Endodermal cell (in vitro differentiated cells): ENCODE measurements at regions not wholly inside any gene's neighbourhood (a gene's known extent, or its start where the extent isn't known, plus 50 kb on each side); places are given as distances from the start of the nearest gene placed in this dataset.
"Not testable (repeated sequence)": the region's sequence is repeated elsewhere in the genome, so short reads cannot be mapped to it uniquely, and the experiment has no call there.

Experiments used
- DNase-seq: peaks from one replicate; pipeline ENCODE4 v3.0.0-alpha.2; 2017
- H3K27ac ChIP-seq: 2 replicates; pipeline ENCODE4 v1.5.1; 2013; ENCODE audit warnings: mild to moderate bottlenecking, low read depth, low read length, moderate library complexity
- H3K27me3 ChIP-seq: 2 replicates; pipeline ENCODE4 v1.6.1; 2013; ENCODE audit warnings: mild to moderate bottlenecking, low read length, moderate library complexity; ENCODE audit not compliant: insufficient read depth, control insufficient read depth, poor library complexity, severe bottlenecking
- H3K36me3 ChIP-seq: 2 replicates; pipeline ENCODE4 v1.7.0; 2013; ENCODE audit warnings: mild to moderate bottlenecking, low read length, moderate library complexity; ENCODE audit not compliant: control insufficient read depth, insufficient read depth
- H3K4me1 ChIP-seq: one replicate; pipeline ENCODE4 v1.7.0; 2013; ENCODE audit warnings: low read length; ENCODE audit not compliant: control insufficient read depth, insufficient read depth
- H3K4me3 ChIP-seq: 2 replicates; pipeline ENCODE4 v1.5.1; 2013; ENCODE audit warnings: mild to moderate bottlenecking, low read length, moderate library complexity
- H3K9ac ChIP-seq: 2 replicates; pipeline ENCODE4 v1.6.1; 2013; ENCODE audit warnings: mild to moderate bottlenecking, low read length, moderate library complexity; ENCODE audit not compliant: poor library complexity, severe bottlenecking; ENCODE audit errors: extremely low read depth
- H3K9me3 ChIP-seq: 2 replicates; pipeline ENCODE4 v1.6.1; 2013; ENCODE audit warnings: mild to moderate bottlenecking, low read length, moderate library complexity; ENCODE audit not compliant: control insufficient read depth
- H3K27ac Mint-ChIP-seq: 2 replicates; pipeline ENCODE4 v1.8.0; 2020; ENCODE audit warnings: mixed read lengths
- H3K27me3 Mint-ChIP-seq: 2 replicates; pipeline ENCODE4 v1.8.0; 2021; ENCODE audit warnings: mild to moderate bottlenecking, mixed read lengths; ENCODE audit not compliant: insufficient read depth
- H3K36me3 Mint-ChIP-seq: 2 replicates; pipeline ENCODE4 v1.8.0; 2020; ENCODE audit warnings: low read depth, mixed read lengths
- H3K4me1 Mint-ChIP-seq: 2 replicates; pipeline ENCODE4 v1.8.0; 2020; ENCODE audit warnings: mixed read lengths
- H3K4me3 Mint-ChIP-seq: 2 replicates; pipeline ENCODE4 v1.8.0; 2020; ENCODE audit warnings: mild to moderate bottlenecking, moderate library complexity, mixed read lengths
- H3K9me3 Mint-ChIP-seq: 2 replicates; pipeline ENCODE4 v1.8.0; 2020; ENCODE audit warnings: mild to moderate bottlenecking, mixed read lengths
- CTCF ChIP-seq: fragments of 200-600 bp; sonication (generic); conservative IDR thresholded peaks from 2 replicates; pipeline ENCODE4 v1.5.0; 2021; ENCODE audit warnings: antibody characterized with exemption, mild to moderate bottlenecking
- WGBS, 2 experiments: methylation state at CpG; one replicate each; pipeline versions ENCODE4 v1.1.5 to v1.1.7; 2013; ENCODE audit warnings: missing lambda C conversion rate in 2 of 2, mixed read lengths in 1 of 2; ENCODE audit not compliant: insufficient coverage in 1 of 2, insufficient read length in 1 of 2; 5-methylcytosine and 5-hydroxymethylcytosine counted together

DNA sequence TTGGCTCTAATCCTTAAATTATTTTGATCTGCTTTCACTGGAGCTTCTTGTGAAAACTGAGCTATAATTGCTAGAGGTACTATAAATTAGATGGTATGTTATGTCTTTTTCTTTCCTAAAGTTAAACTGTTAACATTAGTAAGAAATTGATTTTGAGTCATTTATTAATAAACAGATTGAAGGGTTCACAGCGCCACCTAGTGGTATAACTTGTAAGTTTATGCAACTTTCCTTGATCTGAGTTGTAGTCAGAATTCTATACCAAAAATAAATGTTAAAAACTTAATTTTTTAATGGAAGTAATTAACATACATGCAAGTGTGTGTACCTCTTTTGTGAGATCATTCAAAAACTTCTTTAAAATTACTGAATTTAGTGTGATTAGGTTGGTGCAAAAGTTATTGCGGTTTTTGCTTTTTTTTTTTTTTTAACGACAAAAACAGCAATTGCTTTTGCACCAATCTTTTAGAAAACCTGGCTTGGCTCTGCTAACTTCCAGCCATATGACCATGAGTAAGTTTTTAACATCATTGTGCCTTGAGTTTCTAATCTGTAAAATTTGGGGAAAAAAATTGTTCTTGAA lies 151.5 kb downstream of the CENPC start:
- Histone ChIP-seq H3K9ac (no peak overlapping the region), H3K27ac (no peak overlapping the region), H3K36me3 (no peaks in the 10 kb centered on the region), H3K4me1 (no peaks in the 10 kb centered on the region), H3K4me3 (no peak overlapping the region), H3K27me3 (no peaks in the 10 kb centered on the region), H3K9me3 (no peaks in the 10 kb centered on the region)
- no peaks in the 10 kb centered on the region for H3K36me3 Mint-ChIP-seq
- H3K9me3 Mint-ChIP-seq = no peaks in the 10 kb centered on the region
- H3K4me3 Mint-ChIP-seq = no peak overlapping the region
- peak; percentile 95 for TF ChIP-seq CTCF
- H3K27me3 Mint-ChIP-seq = no peaks in the 10 kb centered on the region
- H3K27ac Mint-ChIP-seq = no peak overlapping the region
- 60% methylated on average over 3 of the region's 3 CpGs; no CpG with 5 or more reads in 1 of the 2 experiments for WGBS, 2 experiments
- DNase-seq = no peak
- H3K4me1 Mint-ChIP-seq = peaks cover 9% of the 10 kb centered on the region

GRCh38 chr4:67393007-67393406 lies 152.3 kb downstream of the CENPC start:
- Histone ChIP-seq H3K36me3 (no peaks in the 10 kb centered on the region), H3K9ac (no peak overlapping the region), H3K27ac (no peak overlapping the region), H3K27me3 (no peaks in the 10 kb centered on the region), H3K4me3 (no peak overlapping the region), H3K9me3 (no peaks in the 10 kb centered on the region), H3K4me1 (no peaks in the 10 kb centered on the region)
- peaks cover 9% of the 10 kb centered on the region for H3K4me1 Mint-ChIP-seq
- no peaks in the 10 kb centered on the region for H3K9me3 Mint-ChIP-seq
- DNase-seq = no peak
- WGBS, 2 experiments = 83% methylated on average over 1 of the region's 1 CpG; no CpG with 5 or more reads in 1 of the 2 experiments
- no peak for TF ChIP-seq CTCF
- no peak overlapping the region for H3K27ac Mint-ChIP-seq
- no peaks in the 10 kb centered on the region for H3K27me3 Mint-ChIP-seq
- H3K4me3 Mint-ChIP-seq = no peak overlapping the region
- no peaks in the 10 kb centered on the region for H3K36me3 Mint-ChIP-seq

DNA sequence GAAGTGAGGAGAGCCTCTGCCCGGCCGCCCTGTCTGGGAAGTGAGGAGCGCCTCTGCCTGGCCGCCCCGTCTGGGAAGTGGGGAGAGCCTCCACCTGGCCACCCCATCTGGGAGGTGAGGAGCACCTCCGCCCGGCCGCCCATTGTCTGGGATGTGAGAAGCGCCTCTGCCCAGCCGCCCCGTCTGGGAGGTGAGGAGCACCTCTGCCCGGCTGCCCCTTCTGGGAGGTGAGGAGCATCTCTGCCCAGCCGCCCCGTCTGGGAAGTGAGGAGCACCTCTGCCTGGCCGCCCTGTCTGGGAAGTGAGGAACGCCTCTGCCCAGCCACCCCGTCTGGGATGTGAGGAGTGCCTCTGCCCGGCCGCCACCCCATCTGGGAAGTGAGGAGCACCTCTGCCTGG lies 163.9 kb downstream of the CENPC start:
- not testable (repeated sequence) for H3K4me1 Mint-ChIP-seq, H3K27me3 Mint-ChIP-seq, H3K27ac ChIP-seq, H3K36me3 Mint-ChIP-seq, H3K27ac Mint-ChIP-seq, H3K9ac ChIP-seq, H3K4me3 ChIP-seq, H3K27me3 ChIP-seq, H3K4me1 ChIP-seq, H3K4me3 Mint-ChIP-seq, DNase-seq, H3K36me3 ChIP-seq
- 92 to 97% methylated on average over 7 to 19 of the region's 19 CpGs for WGBS, 2 experiments
- H3K9me3 Mint-ChIP-seq = peaks cover 41% of the 10 kb centered on the region
- H3K9me3 ChIP-seq = peaks cover 15% of the 10 kb centered on the region

GRCh38 chr4:67380702-67381405 lies 164.4 kb downstream of the CENPC start:
- peaks cover 41% of the 10 kb centered on the region for H3K9me3 Mint-ChIP-seq
- 81 to 89% methylated on average over 16 to 34 of the region's 34 CpGs for WGBS, 2 experiments
- H3K9me3 ChIP-seq = peaks cover 15% of the 10 kb centered on the region
- not testable (repeated sequence) for H3K27me3 Mint-ChIP-seq, H3K4me3 Mint-ChIP-seq, H3K27ac ChIP-seq, DNase-seq, H3K4me1 ChIP-seq, H3K27me3 ChIP-seq, H3K36me3 ChIP-seq, H3K4me1 Mint-ChIP-seq, H3K4me3 ChIP-seq, H3K27ac Mint-ChIP-seq, H3K9ac ChIP-seq, H3K36me3 Mint-ChIP-seq
